ENCODE measurements at regions not wholly inside any gene's neighbourhood (a gene's known extent, or its start where the extent isn't known, plus 50 kb on each side); places are given as distances from the start of the nearest gene placed in this dataset.
A peak's percentile ranks its signal among the peaks of the same experiment; 100 is the strongest.
"Not testable (repeated sequence)": the region's sequence is repeated elsewhere in the genome, so short reads cannot be mapped to it uniquely, and the experiment has no call there.

DNA sequence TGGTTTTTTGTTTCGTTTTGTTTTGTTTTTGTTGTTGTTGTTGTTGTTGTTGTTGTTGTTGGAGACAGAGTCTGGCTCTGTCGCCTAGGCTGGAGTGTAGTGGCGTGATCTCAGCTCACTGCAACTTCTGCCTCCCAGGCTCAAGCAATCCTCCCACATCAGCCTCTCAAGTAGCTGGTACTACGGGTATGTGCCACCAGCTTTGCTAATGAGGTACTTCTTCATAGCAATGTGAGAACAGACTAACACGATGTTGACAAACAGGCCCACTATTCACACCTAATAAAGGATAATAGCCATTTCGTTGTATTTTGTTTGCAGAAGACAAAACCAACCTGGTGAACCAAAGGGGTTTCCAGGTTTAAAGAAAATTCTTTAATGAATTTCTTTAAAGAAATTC, 130.9 kb downstream of the DIRAS2 start:
- DNase-seq, result no peak

DNA sequence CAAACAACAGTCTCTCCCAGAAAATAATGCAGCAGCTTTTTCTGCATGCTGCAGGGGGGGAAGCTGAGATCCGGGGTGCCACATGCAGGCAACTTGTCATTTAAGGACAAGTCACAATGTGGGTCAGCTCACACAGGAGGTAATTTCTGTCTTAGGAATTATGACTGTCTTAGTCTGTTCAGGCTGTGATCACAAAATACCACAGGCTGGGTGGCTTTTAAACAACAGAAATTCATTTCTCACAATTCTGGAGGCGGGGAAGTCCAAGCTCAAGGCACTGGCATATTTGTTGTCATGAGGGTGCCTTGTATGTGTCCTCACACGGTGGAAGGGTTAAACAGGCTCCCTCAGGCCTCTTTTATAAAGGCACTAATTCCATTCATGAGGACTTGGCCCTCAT, 127.7 kb downstream of the DIRAS2 start:
- DNase-seq, result no peak

DNA sequence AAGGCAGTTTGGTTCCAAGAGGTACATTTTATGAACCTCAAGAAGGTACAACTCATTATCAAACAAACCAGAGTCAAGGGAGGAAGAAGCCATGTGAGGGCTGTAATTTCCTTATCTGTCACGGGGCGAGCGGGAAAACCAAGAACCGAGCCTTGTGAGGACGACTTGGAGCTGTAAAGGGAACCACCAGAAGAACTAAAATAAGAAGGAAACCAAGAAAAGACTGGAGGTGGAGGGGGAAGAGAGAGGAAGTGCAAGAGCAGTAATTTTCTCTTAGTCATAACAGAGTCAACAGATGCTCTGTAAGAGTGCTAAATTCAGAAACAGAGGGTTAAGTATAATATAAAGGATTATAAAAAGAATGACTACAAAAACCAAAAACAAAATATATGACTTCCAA, 127.1 kb downstream of the DIRAS2 start:
- DNase-seq, result no peak

- no peak for DNase-seq
Measured at GRCh38 chr9:90517103-90517502, 125.5 kb downstream of the DIRAS2 start.

GRCh38 chr9:90521811-90522570, 120.6 kb downstream of the DIRAS2 start:
- DNase-seq, result no peak

- no peak for DNase-seq
Measured at GRCh38 chr9:90523958-90524357, 118.7 kb downstream of the DIRAS2 start.

DNA sequence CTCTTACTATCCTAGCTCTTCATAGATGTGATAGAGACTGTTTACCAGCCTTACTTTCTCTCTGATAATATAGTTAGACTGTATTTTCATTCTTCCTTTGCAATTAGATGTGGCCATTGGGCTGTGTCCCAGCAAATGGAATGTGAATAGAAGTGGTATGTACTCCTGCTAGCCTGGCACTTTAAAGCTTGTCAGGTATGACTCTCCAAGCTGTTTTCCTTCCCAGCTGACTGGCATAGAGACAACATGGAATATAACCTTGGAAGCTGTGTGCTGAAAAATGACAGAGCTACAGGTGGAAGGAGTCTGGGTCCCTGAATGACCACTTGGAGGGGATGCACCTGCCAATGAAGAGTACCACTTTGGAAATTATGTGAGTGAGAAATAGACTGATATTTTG, 116.2 kb downstream of the DIRAS2 start:
- no peak for DNase-seq

DNA sequence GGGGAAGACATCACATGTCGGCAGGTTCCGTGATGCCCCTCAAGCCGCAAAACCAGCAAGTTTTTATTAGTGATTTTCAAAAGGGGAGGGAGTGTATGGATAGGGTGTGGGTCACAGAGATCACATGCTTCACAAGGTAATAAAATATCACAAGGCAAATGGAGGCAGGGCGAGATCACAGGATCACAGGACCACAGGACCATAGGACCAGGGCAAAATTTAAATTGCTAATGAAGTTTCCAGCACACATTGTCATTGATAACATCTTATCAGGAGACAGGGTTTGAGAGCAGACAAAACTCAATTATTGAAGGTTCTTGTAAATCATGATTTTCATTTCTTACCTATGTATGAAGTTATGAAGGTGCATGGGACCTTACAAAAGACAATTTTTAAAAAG, 106.5 kb downstream of the DIRAS2 start:
- not testable (repeated sequence) for DNase-seq

GRCh38 chr9:90538566-90538965, 104.1 kb downstream of the DIRAS2 start:
- no peak for DNase-seq

DNA sequence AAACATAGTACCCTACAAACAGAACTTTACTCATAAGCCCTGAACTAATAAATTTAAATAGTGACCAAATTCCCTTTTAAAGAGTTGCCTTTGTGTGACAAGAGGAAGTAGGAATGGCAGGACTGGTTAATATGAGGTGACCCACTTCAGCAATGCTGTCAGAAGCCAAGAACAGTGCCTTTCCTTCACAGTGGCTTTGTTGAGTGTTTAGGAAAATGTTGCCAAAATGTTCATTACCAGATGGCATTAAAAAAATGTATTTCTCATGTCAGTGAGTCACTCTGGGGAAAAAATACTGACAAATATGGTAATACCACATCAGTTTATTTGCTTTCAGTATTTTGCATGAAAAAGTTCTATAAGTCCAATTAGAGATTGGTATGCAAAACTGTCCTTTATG, 103.3 kb downstream of the DIRAS2 start:
- DNase-seq, result no peak

- DNase-seq, result no peak
Measured at GRCh38 chr9:90540734-90541133, 101.9 kb downstream of the DIRAS2 start.

- DNase-seq, result no peak
Measured at GRCh38 chr9:90544488-90544887, 98.1 kb downstream of the DIRAS2 start.

DNA sequence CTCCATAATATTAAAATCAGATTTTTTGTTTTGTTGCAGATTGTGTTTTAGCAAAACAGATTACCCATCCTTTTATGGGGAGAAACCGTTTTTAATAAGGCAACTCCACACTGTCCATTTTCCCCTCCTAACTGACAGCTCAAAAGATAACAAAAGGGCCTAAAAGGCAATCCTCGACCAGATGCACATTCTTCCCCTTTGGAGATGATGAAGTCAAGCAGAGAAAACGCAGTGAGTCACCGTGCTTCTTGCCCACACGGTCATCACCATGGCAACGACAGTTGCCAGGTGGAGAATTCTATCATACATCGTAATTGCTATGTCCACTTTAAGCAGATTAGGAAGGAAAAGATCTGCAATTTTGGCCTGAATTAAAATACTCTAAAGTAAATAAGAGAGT, 96.4 kb downstream of the DIRAS2 start:
- peak; percentile 26 to 53 for DNase-seq

DNA sequence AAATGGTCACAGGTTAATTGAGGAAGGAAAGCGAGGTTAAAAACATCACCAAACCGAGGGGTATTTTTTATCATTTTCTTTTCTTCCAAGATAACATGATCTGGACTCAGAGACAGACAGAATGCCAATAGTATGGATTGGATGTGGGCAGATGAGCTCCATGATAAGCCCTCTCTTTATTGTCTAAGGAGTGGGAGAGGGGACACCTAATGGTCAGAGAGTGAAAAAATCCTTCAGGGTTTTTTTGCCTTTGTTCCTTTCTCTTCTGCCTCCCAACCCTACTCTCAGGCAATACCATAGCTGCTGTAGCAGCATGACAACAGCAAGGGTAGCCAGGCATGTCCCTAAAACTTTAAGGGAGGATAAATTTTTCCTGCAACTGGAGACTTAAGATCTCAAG, 94.7 kb downstream of the DIRAS2 start:
- DNase-seq, result no peak

DNA sequence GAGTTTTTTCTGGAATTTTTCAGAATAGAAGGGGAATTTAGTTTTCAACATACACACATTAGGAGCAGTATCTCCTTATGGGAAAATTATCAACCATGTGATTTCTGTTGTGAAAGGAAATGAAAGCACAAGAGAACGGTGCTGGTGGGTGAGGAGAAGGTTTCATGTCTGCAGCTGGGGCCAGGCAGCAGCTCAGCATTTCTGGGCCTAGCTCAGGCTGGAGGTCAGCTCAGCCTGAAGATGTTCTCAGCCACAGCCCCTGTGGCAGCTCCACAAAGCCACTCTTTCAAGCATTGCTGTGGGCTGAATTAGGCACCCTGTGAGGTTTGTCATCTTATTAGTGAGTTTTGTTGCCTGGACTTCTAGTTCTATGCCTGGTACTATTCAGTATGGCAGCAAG, 90.3 kb downstream of the DIRAS2 start:
- DNase-seq, result no peak

GRCh38 chr9:90555351-90556057, 87.1 kb downstream of the DIRAS2 start:
- no peak for DNase-seq

DNA sequence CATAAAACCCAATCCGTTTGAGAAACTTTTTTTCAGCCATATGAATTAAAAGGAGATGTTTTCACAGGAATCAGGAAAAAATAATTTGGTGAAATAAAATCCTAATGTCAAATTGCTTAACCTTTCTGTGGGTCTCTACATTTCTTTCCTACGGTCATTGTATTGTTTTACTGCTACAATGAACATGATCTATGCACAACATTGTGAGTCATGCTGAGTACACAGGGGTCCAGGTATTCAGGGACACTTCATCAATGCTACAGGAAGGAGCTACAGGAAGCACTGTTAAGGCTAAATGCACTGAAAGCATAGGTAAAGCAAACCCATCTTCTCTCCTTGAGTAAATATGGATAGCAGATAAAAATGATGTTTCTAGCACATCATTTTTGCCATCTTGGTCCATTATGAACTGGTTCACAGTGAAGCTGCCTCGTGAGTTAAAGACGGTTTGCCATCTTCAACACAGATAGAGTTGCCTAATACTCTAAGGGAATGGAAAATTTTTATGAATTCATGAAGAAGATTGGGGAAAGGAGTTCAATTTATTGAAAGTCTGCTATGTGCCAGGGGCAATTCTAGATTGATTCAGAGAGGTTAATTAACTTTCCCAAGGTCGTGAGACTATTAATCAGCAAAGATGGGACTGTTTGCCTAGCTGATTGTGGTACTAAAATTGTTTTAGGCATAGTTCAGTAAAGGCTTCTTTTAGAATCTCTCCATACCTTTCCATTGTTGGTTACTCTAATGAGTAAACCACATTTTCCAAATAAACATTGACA, 85.5 kb downstream of the DIRAS2 start:
- DNase-seq, result no peak

DNA sequence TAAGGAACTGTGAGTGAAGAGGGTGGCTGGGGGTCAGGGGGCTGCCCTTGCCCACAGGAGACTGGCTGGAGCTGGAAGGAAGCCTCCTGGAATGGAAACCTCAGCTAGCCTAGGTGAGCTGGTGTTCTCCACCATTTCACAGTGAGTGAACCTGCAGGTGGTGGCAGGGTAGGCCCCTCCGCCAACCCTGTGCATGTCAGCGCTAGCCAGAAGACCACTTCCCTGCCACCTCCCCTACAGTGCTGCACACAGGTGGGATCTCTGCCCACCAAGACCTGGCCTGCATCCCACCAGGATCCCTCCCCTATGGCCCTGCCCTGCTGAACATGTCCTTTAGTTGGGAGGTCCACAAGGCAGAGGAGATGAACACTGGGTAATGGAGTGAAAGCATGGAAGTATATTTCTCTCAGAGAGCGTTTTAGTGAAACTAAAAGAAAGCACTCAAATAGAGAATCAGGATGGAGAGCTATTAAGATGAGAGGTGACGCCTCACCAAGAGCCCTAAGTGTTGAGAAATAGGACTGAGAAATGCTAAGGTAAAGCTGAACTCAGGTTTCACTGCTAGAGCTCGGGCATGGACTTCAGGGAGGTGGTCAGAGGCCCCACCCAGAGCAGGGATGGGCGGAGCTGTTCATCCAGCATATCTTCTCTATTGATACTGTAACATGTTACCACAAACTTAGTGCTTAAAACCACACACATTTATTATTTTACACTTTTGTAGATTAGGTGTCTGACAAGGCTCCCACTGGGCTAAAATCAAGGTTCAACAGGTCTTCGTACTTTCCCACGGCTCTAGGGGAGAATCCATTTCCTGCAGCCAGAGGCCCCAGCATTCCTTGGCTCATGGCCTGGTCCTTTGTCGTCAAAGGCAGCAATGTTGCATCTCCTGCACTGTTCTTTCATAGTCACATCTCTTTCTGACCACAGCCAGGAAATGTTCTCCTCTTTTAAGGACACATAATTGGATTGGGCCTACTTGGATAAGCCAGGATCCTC, 83.2 kb downstream of the DIRAS2 start:
- DNase-seq, result no peak

Measured in NCI-H187 (cell line).